Stimulated activated CD4-positive, alpha-beta T cell treated with anti-CD3 and anti-CD28 coated beads, Interleukin-4, amount 100 ng/mL, for 48 hours (primary cell): ENCODE measurements at regions not wholly inside any gene's neighbourhood (a gene's known extent, or its start where the extent isn't known, plus 50 kb on each side); places are given as distances from the start of the nearest gene placed in this dataset.
"Not testable (repeated sequence)": the region's sequence is repeated elsewhere in the genome, so short reads cannot be mapped to it uniquely, and the experiment has no call there.

ENCODE experiments used
- DNase-seq, 2 donors: peaks; one replicate each; pipeline ENCODE4 v3.0.0-alpha.2; 2020; ENCODE audit warnings: low read depth in 2 of 2

DNA sequence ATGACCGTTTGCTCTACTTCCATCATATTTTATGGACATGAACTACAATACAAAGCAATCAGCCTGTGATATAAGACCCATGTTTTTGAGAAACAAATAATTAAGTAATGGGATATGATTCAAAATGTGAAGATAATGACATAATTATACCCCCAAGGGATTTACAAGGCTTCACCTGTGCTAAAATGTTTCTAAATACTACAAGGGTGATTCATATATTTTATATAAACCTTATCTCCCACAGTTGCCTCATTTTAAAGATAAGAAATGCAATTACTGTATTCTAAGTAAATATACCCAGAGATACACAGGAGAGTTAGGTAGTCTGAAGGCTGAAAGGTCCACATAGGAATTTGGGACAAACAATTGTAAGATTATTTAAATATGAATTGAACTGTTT lies 662.0 kb upstream of the CHD1 start:
- no peak for DNase-seq

GRCh38 chr5:99589424-99589823 lies 660.6 kb upstream of the CHD1 start:
- no peak for DNase-seq

- DNase-seq = no peak
Measured at GRCh38 chr5:99587983-99588382, 659.2 kb upstream of the CHD1 start.

DNA sequence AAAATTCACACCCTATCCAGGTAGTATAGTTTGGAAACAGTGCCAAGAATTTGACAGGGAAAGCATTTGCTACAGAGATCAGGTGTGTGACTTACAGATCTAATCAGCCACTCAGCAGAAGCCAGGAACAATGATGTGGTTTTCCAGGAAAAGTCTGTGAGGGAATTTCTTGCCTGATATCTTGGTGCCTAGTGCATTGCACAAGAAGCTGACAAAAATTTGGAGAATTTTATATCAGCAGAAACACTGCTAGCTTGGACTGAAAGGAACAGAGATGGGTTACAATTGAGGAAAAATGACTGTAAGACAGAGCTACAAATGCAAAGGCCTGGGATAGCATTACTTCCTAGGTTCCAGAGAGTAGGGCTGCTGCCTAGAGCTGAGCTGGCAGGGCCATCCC lies 658.1 kb upstream of the CHD1 start:
- DNase-seq = no peak

DNA sequence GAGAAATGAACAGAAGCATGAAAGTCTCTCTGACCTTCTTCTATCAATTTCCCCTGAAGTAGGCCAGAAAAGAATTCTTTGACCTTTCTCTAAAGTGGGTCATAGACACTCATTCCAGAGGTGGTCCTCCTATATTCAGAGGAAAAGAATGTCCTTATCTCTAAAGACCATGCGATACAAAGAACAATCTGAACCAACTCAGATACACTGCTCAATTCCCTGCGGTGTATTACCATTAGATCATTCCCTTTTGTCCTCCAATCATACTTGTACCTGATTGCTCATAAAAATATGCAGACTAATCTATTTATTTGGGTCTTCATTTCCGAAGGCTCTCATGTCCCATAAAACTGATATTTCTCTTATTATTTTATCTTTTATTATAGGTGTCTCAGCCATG lies 652.4 kb upstream of the CHD1 start:
- not testable (repeated sequence) for DNase-seq

DNA sequence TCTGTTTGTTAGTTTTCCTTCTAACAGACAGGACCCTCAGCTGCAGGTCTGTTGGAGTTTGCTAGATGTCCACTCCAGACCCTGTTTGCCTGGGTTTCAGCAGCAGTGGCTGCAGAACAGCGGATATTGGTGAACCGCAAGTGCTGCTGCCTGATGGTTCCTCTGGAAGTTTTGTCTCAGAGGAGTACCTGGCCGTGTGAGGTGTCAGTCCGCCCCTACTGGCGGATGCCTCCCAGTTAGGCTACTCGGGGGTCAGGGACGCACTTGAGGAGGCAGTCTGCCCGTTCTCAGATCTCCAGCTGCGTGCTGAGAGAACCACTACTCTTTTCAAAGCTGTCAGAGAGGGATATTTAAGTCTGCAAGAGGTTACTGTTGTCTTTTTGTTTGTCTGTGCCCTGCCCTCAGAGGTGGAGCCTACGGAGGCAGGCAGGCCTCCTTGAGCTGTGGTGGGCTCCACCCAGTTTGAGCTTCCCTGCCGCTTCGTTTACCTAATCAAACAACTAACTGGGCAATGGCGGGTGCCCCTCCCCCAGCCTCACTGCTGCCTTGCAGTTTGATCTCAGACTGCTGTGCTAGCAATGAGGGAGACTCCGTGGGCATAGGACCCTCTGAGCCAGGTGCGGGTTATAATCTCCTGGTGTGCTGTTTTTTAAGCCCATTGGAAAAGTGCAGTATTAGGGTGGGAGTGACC lies 634.3 kb upstream of the CHD1 start:
- not testable (repeated sequence) for DNase-seq

DNA sequence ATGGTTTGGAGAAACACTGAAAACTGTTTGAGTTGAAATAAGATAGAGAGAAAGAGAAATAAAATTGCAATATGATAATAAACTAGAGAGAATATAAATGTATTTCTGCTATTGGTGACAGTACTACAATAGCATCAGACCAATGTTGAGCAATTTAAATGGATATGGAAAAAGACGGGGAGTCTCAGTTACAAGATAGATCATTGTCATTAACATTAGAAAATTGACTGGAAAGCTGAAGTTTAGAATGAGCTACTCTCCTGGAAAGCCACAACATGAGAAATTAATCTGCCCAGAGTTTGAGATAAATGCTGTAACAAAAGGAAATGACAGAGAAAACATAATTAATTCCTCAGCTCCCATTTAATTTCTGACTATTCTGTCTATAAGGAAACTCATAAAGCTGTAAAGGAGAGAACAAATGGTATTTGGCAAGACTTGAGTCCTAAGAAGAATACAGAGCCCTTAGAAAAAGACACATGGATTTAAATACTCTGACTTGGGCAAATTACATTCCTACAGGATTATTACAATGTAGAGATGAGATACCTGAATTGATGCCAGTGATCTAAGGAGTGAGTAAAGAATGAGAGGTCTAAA lies 624.5 kb upstream of the CHD1 start:
- DNase-seq = no peak

GRCh38 chr5:99544356-99544755 lies 615.5 kb upstream of the CHD1 start:
- no peak for DNase-seq

DNA sequence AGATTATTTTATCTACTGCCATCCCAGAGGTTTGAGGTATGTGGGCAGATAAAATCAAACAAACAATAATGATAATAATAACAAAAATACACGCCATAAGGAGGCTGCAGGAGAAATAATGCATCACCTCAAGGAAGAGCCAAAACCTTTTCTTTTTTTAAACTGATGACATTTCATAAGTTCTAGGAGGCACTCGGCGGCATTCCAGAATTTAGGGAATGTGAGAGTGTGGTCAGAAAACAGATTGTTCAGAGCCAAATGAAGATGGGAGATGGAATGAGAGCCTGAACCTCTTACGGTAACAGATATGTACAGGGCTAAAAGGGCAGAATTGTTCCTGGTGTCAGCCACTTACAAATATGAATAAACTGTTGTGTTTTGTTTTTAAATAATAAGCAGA lies 615.0 kb upstream of the CHD1 start:
- no peak for DNase-seq

- DNase-seq = not testable (repeated sequence)
Measured at GRCh38 chr5:99534241-99534640, 605.4 kb upstream of the CHD1 start.

DNA sequence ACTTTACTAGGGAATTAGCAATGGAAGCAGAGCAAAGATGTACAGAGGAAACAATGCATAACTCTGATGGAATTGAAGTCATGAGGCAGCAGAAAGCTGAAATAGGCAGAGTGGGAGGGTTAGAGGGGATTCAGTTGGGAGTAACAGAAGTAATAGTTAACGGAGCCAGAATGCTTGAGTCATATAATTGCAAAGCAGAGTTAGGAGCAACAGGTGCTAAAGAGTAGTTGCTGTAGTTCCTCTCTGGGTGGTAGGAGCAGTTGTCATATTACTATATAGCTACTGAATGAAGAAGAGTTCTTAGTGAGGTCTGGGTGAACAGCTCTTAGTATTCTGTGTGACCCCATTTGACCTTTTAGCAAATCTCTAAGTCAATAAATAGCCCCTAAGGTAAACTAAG lies 592.9 kb upstream of the CHD1 start:
- not testable (repeated sequence) for DNase-seq

DNA sequence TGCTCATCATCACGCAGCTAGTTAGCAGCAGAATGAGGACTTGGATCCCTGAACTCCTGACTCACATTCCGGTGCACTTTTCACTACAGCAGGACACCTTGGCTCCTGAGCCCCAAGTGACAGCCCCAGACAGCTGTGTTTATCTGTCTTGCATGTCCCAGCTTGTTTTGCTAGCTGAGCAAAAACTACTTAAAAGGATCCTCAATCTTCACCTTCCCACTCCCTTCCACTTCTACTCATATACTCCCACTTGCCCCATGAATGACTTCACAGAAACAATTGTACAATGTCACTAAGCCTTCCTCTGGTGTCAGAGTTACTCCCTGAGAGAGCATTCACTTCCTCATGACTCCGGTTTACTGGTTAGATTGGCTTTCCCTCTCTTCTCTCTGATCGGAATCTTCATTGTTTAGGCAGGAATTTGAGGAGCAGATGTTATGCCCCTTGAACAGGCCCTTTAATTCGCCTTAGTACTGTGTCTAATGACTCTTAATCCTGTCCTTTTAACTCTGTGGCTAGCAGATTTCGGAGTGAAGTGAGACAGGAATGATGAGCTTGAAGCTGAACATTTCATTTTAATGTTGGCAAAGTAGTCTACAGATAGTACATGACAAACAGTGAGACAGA lies 587.2 kb upstream of the CHD1 start:
- not testable (repeated sequence) for DNase-seq

DNA sequence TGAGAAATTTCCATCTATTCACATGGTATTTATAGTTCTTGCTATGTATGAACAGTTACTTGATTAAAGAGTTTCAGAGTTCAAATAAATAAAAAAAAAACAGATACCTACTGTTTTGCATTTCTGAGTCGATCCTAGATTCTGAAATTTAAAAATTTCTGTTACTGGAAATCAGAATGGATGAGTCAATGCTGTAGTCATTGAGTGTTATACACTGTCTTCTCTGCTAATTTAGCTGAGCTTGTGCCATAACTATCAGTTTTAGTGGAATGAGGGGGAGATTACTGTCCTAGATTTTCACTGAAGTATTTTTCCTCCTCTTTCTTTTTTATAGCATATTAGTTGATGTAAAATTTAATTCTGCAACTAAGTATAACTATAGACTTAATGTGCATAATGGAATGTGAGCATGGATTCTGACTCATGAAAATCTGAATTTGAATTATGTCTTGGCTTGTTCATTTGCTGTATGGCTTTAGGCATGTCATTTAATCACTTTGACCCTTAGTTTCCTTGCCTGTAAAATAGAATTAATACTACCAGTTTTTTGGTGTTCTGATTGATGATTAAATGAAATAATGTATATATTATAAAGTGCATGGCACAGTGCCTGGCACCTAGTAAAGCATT lies 581.5 kb upstream of the CHD1 start:
- not testable (repeated sequence) for DNase-seq

- DNase-seq = not testable (repeated sequence)
Measured at GRCh38 chr5:99509064-99509463, 580.3 kb upstream of the CHD1 start.

DNA sequence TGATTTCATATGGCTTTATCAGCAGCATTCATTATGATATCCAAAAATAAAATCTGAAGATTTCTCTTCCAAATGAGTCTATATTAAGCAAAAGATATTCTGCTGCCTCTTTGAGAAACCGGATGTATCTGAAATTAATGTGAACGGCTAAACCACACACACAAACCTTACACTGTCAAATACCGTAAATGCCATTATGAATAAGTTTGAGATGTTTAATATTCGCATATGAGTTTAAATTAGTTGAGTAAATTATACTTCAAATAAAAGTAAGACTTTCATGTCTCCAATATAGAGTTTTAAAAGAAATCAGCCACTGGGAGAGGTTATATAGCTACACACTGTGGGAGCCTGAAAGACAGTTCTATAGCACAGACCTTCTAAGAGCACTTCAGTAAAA lies 566.6 kb upstream of the CHD1 start:
- not testable (repeated sequence) for DNase-seq

DNA sequence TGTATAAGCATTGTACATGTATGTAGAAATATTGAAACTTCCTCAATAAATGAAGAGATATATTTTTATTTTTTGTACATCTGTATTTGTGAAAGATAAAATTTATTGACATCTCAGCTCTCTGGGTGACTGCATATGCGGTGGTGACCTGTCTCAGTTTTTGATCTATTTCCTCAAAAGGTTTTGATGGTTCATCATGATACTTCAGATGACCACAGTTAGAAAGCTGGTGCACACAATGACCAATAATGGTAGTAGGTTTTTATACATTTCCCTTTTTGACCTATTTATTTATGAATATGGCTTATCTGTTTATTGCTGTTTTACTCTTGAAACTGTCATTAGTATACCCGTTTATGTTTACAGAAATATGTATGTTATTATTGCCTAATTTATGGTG lies 549.6 kb upstream of the CHD1 start:
- DNase-seq = not testable (repeated sequence)

DNA sequence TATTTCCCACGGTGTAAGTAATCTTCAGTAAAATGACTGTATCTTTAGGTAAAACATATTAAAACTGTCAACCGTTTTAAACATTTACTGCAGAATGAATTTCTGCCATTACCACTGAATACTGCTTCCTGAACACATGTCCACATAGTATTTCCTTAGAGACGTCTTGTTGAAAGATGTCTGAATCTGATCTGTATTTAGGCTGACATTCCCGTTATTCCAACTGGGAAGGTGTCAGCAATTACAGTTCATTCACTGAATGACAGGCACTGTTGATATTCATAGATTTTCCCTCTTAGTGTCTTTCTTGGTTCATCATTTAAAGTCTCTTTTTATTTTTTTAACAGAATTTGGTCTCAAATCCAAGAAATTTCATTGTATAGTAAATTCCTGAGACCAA lies 544.5 kb upstream of the CHD1 start:
- DNase-seq = not testable (repeated sequence)

- DNase-seq = not testable (repeated sequence)
Measured at GRCh38 chr5:99471726-99472125, 542.9 kb upstream of the CHD1 start.

GRCh38 chr5:99471178-99471577 lies 542.4 kb upstream of the CHD1 start:
- DNase-seq = not testable (repeated sequence)

DNA sequence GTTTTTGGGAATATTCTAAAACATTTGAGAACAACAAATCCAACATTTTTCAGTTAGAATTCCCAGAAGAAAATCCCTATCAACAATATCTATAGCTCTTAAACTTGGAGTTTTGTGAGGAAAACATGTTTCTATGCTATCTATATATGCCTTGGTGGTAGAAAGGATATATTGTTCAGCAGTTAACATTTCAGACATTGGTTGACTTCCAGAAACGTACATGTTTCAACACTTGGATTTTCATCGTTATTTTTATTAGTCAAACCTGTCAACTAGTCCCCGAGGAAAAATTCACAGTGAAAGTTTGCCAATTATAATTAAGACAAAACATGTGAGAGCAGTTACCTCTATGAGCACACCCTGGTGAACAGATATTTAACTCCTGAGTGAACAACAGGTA lies 541.8 kb upstream of the CHD1 start:
- DNase-seq = not testable (repeated sequence)

DNA sequence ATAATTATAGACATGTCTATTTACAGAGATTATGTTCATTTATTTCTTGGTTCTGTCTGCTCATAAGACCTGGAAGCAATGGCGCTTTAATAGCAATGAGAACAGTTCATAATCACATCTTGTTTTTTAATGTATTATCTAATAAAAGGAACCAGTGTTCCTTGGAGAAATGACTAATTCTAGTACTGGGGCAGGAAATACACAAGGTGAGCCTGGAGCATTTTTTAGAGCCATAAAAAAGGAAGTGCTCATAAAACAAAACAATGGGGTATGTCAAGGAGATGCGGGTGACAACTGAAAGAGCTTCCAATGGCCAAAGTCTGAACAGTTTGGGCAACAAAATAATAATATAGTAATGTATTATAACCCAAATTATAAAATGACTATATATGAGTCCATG lies 531.9 kb upstream of the CHD1 start:
- DNase-seq = no peak

DNA sequence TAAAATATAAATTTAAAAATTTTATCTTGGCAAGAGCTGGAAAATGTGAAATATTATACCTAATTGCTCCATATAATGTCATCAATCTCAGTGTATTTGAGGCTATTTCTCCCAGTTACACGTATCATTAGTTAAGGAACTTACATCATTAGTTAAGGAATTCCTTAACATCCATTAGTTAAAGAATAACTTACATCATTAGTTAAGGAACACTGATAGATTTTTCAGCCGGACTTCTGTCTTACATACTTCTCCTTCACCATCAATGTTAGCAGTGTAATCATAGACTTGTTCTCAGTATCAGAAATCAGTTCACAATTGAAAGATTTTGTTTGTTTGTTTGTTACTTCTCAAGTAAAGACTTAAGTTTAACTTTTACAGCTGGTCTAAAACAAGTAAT lies 524.4 kb upstream of the CHD1 start:
- no peak for DNase-seq

- DNase-seq = no peak
Measured at GRCh38 chr5:99449786-99450185, 521.0 kb upstream of the CHD1 start.
